Parathyroid adenoma (tissue), 2 donors: ENCODE measurements at regions not wholly inside any gene's neighbourhood (a gene's known extent, or its start where the extent isn't known, plus 50 kb on each side); places are given as distances from the start of the nearest gene placed in this dataset.

Source experiments
- H2AFZ ChIP-seq: fragments of 300-600 bp; sonication (generic); one replicate; pipeline ENCODE4 v1.7.0; 2017; ENCODE audit warnings: antibody characterized with exemption, mild to moderate bottlenecking
- H3K27ac ChIP-seq: fragments of 300-600 bp; sonication (generic); one replicate; pipeline ENCODE4 v1.7.0; 2017
- H3K27me3 ChIP-seq: fragments of 300-600 bp; sonication (generic); one replicate; pipeline ENCODE4 v1.7.0; 2017; ENCODE audit warnings: low read length; ENCODE audit not compliant: control insufficient read depth, insufficient read depth
- H3K36me3 ChIP-seq: fragments of 300-600 bp; sonication (generic); one replicate; pipeline ENCODE4 v1.7.0; 2017; ENCODE audit warnings: low read length; ENCODE audit not compliant: control insufficient read depth, insufficient read depth
- H3K4me1 ChIP-seq: fragments of 300-600 bp; sonication (generic); one replicate; pipeline ENCODE4 v1.7.0; 2017; ENCODE audit warnings: control low read depth
- H3K4me2 ChIP-seq: fragments of 300-600 bp; sonication (generic); one replicate; pipeline ENCODE4 v1.7.0; 2017; ENCODE audit warnings: low read length
- H3K4me3 ChIP-seq: fragments of 300-600 bp; sonication (generic); one replicate; pipeline ENCODE4 v1.7.0; 2017; ENCODE audit warnings: low read depth, low read length
- H3K79me2 ChIP-seq: fragments of 300-600 bp; sonication (generic); one replicate; pipeline ENCODE4 v1.7.0; 2017; ENCODE audit warnings: control low read depth
- H3K9ac ChIP-seq: fragments of 300-600 bp; sonication (generic); one replicate; pipeline ENCODE4 v1.7.0; 2017; ENCODE audit warnings: mild to moderate bottlenecking
- H3K9me3 ChIP-seq: fragments of 300-600 bp; sonication (generic); one replicate; pipeline ENCODE4 v1.7.0; 2017; ENCODE audit warnings: low read length; ENCODE audit not compliant: control insufficient read depth
- TF ChIP-seq, protein P1 (sequence below): fragments of 300-600 bp; sonication (generic); IDR thresholded peaks from one replicate; pipeline ENCODE4 v1.7.0; 2017; ENCODE audit warnings: antibody characterized with exemption, mild to moderate bottlenecking
- donor health status: primary hyperparathyroidism.

GRCh38 chr5:13460587-13460986 is 483.9 kb downstream of the DNAH5 start:
- TF ChIP-seq, protein P1, sequence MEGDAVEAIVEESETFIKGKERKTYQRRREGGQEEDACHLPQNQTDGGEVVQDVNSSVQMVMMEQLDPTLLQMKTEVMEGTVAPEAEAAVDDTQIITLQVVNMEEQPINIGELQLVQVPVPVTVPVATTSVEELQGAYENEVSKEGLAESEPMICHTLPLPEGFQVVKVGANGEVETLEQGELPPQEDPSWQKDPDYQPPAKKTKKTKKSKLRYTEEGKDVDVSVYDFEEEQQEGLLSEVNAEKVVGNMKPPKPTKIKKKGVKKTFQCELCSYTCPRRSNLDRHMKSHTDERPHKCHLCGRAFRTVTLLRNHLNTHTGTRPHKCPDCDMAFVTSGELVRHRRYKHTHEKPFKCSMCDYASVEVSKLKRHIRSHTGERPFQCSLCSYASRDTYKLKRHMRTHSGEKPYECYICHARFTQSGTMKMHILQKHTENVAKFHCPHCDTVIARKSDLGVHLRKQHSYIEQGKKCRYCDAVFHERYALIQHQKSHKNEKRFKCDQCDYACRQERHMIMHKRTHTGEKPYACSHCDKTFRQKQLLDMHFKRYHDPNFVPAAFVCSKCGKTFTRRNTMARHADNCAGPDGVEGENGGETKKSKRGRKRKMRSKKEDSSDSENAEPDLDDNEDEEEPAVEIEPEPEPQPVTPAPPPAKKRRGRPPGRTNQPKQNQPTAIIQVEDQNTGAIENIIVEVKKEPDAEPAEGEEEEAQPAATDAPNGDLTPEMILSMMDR = no peak
- H3K27me3 ChIP-seq = no peaks in the 10 kb centered on the region
- H2AFZ ChIP-seq = no peak overlapping the region
- H3K36me3 ChIP-seq = no peaks in the 10 kb centered on the region
- H3K79me2 ChIP-seq = no peaks in the 10 kb centered on the region
- no peak overlapping the region for H3K4me2 ChIP-seq
- no peak overlapping the region for H3K9ac ChIP-seq
- H3K27ac ChIP-seq = no peak overlapping the region
- H3K4me3 ChIP-seq = no peak overlapping the region
- H3K4me1 ChIP-seq = no peaks in the 10 kb centered on the region
- H3K9me3 ChIP-seq = no peaks in the 10 kb centered on the region

GRCh38 chr5:13454050-13454449 is 490.4 kb downstream of the DNAH5 start:
- Histone ChIP-seq H3K4me3 (no peak overlapping the region), H3K9me3 (no peaks in the 10 kb centered on the region), H3K4me1 (no peaks in the 10 kb centered on the region), H3K4me2 (no peak overlapping the region), H3K27me3 (no peaks in the 10 kb centered on the region), H2AFZ (no peak overlapping the region), H3K36me3 (no peaks in the 10 kb centered on the region), H3K9ac (no peak overlapping the region), H3K79me2 (no peaks in the 10 kb centered on the region), H3K27ac (no peak overlapping the region)
- TF ChIP-seq, protein P1 = no peak

- Histone ChIP-seq H3K4me1 (no peaks in the 10 kb centered on the region), H3K4me3 (no peak overlapping the region), H3K79me2 (no peaks in the 10 kb centered on the region), H2AFZ (no peak overlapping the region), H3K36me3 (no peaks in the 10 kb centered on the region), H3K27me3 (no peaks in the 10 kb centered on the region), H3K27ac (no peak overlapping the region), H3K4me2 (no peak overlapping the region), H3K9ac (no peak overlapping the region), H3K9me3 (no peaks in the 10 kb centered on the region)
- TF ChIP-seq, protein P1 = no peak
Observed at GRCh38 chr5:13448843-13449242, 495.6 kb downstream of the DNAH5 start.

DNA sequence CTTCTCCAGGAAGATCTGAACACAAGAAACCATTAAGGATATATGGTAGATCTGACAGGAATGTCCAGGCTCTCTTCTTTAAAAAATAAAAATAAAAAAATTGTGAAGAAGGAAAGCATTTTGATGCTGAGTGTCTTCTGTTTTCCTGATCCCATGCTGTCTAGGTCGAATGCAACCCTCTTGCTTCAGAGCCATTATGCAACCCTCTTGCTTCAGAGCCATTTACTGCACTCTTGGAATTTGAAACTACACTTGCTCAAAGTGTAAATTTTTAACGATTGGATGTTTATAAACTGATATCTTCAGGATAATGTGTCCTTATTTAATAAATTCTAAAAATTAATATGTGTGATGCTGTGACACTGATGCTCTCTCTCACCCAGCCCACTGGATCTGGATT is 505.1 kb downstream of the DNAH5 start:
- no peak overlapping the region for H3K27ac ChIP-seq
- H3K4me3 ChIP-seq = no peak overlapping the region
- H3K4me2 ChIP-seq = no peak overlapping the region
- H3K4me1 ChIP-seq = no peaks in the 10 kb centered on the region
- H3K79me2 ChIP-seq = no peaks in the 10 kb centered on the region
- H2AFZ ChIP-seq = no peak overlapping the region
- no peaks in the 10 kb centered on the region for H3K36me3 ChIP-seq
- H3K9ac ChIP-seq = no peak overlapping the region
- no peaks in the 10 kb centered on the region for H3K9me3 ChIP-seq
- TF ChIP-seq, protein P1 = no peak
- H3K27me3 ChIP-seq = no peaks in the 10 kb centered on the region

GRCh38 chr5:13427827-13428557 is 516.5 kb downstream of the DNAH5 start:
- no peak overlapping the region for H3K4me2 ChIP-seq
- no peak overlapping the region for H3K4me3 ChIP-seq
- no peaks in the 10 kb centered on the region for H3K4me1 ChIP-seq
- no peak overlapping the region for H2AFZ ChIP-seq
- H3K27ac ChIP-seq = no peak overlapping the region
- H3K79me2 ChIP-seq = no peaks in the 10 kb centered on the region
- no peaks in the 10 kb centered on the region for H3K36me3 ChIP-seq
- no peaks in the 10 kb centered on the region for H3K9me3 ChIP-seq
- no peaks in the 10 kb centered on the region for H3K27me3 ChIP-seq
- TF ChIP-seq, protein P1 = no peak
- H3K9ac ChIP-seq = no peak overlapping the region
